ENCODE measurements at regions not wholly inside any gene's neighbourhood (a gene's known extent, or its start where the extent isn't known, plus 50 kb on each side); places are given as distances from the start of the nearest gene placed in this dataset.

GRCh38 chrX:10893976-10894375 lies 217.2 kb upstream of the HCCS start (continued):
- TF ChIP-seq PRDM15 (CRISPR knock-in tag; IDR thresholded peaks at IDR 0.05) (no peak), NFYA (IDR thresholded peaks at IDR 0.05; ENCODE audit: borderline replicate concordance, low read depth, low read length) (no peak), KDM1A (IDR thresholded peaks at IDR 0.05; ENCODE audit: borderline replicate concordance) (no peak)
- TF ChIP-seq, protein P1, sequence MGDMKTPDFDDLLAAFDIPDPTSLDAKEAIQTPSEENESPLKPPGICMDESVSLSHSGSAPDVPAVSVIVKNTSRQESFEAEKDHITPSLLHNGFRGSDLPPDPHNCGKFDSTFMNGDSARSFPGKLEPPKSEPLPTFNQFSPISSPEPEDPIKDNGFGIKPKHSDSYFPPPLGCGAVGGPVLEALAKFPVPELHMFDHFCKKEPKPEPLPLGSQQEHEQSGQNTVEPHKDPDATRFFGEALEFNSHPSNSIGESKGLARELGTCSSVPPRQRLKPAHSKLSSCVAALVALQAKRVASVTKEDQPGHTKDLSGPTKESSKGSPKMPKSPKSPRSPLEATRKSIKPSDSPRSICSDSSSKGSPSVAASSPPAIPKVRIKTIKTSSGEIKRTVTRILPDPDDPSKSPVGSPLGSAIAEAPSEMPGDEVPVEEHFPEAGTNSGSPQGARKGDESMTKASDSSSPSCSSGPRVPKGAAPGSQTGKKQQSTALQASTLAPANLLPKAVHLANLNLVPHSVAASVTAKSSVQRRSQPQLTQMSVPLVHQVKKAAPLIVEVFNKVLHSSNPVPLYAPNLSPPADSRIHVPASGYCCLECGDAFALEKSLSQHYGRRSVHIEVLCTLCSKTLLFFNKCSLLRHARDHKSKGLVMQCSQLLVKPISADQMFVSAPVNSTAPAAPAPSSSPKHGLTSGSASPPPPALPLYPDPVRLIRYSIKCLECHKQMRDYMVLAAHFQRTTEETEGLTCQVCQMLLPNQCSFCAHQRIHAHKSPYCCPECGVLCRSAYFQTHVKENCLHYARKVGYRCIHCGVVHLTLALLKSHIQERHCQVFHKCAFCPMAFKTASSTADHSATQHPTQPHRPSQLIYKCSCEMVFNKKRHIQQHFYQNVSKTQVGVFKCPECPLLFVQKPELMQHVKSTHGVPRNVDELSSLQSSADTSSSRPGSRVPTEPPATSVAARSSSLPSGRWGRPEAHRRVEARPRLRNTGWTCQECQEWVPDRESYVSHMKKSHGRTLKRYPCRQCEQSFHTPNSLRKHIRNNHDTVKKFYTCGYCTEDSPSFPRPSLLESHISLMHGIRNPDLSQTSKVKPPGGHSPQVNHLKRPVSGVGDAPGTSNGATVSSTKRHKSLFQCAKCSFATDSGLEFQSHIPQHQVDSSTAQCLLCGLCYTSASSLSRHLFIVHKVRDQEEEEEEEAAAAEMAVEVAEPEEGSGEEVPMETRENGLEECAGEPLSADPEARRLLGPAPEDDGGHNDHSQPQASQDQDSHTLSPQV (IDR thresholded peaks at IDR 0.05): no peak

- ATAC-seq: no peak
- no peak for FAIRE-seq
- POLR2A ChIA-PET: no interaction called here
- in situ Hi-C loops (cut with MboI) (no loop called here), intact Hi-C loops (cut with micrococcal nuclease; ENCODE audit: unreplicated experiment) (no loop called here)
- H3K36me3 ChIP-seq (ENCODE audit: control insufficient read depth in 2 of 2, insufficient read depth in 2 of 2, low read length in 1 of 2): no peaks in the 10 kb centered on the region
- no peak for DNase-seq (ENCODE audit: low read depth, low spot score)
- H4K20me1 ChIP-seq (ENCODE audit: control insufficient read depth, insufficient read depth): no peaks in the 10 kb centered on the region
- no TSS peak for BruUV-seq (replicated peaks)
- H3K27ac ChIP-seq (ENCODE audit: control insufficient read depth, insufficient read depth): no peak overlapping the region
- H3K4me3 ChIP-seq: no peak overlapping the region
- H3K9ac ChIP-seq (ENCODE audit: control insufficient read depth, insufficient read depth, low read length): no peak overlapping the region
- no peak overlapping the region for H2AFZ ChIP-seq (ENCODE audit: control insufficient read depth, low read depth, low read length)
- no peaks in the 10 kb centered on the region for H3K27me3 ChIP-seq (replicated peaks in 1 of 2; ENCODE audit: control insufficient read depth in 2 of 2, insufficient read depth in 2 of 2, low read length in 1 of 2)
- H3K79me2 ChIP-seq (ENCODE audit: control insufficient read depth, insufficient read depth, low read length): no peaks in the 10 kb centered on the region
- CTCF ChIA-PET: no interaction called here
- RAD21 ChIA-PET (ENCODE audit: unreplicated experiment): no interaction called here
- TF ChIP-seq IRF4 (IDR thresholded peaks at IDR 0.05; ENCODE audit: low read depth, low read length) (no peak), NFXL1 (IDR thresholded peaks at IDR 0.05; ENCODE audit: borderline replicate concordance) (no peak), IKZF2 (IDR thresholded peaks at IDR 0.05) (no peak), ZNF384 (IDR thresholded peaks at IDR 0.05; ENCODE audit: borderline replicate concordance, low read depth, low read length) (no peak), MTA3 (IDR thresholded peaks at IDR 0.05; ENCODE audit: borderline replicate concordance, low read length) (no peak), MAX (IDR thresholded peaks at IDR 0.05; ENCODE audit: low read depth, low read length) (no peak), RAD21 (IDR thresholded peaks at IDR 0.05; ENCODE audit: insufficient read depth, low read depth, low read length) (no peak)
- TF ChIP-seq, protein P2, sequence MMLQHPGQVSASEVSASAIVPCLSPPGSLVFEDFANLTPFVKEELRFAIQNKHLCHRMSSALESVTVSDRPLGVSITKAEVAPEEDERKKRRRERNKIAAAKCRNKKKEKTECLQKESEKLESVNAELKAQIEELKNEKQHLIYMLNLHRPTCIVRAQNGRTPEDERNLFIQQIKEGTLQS (IDR thresholded peaks at IDR 0.05; ENCODE audit: borderline replicate concordance, extremely low read depth, low read depth, low read length): no peak
- TF ChIP-seq, protein P3, sequence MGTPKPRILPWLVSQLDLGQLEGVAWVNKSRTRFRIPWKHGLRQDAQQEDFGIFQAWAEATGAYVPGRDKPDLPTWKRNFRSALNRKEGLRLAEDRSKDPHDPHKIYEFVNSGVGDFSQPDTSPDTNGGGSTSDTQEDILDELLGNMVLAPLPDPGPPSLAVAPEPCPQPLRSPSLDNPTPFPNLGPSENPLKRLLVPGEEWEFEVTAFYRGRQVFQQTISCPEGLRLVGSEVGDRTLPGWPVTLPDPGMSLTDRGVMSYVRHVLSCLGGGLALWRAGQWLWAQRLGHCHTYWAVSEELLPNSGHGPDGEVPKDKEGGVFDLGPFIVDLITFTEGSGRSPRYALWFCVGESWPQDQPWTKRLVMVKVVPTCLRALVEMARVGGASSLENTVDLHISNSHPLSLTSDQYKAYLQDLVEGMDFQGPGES (IDR thresholded peaks at IDR 0.05): no peak
- no peaks in the 10 kb centered on the region for H3K9me3 ChIP-seq (replicated peaks; ENCODE audit: control insufficient read depth, insufficient read depth, low read length)
- SMC1A ChIA-PET (ENCODE audit: uncharacterized antibody, unreplicated experiment): no interaction called here
- WGBS (ENCODE audit: insufficient coverage, insufficient replicate concordance, low lambda C conversion rate, missing lambda C conversion rate): 64% methylated on average over 9 of the region's 9 CpGs
- no peaks in the 10 kb centered on the region for H3K4me1 ChIP-seq (ENCODE audit: control insufficient read depth, insufficient read depth, low read length)
- H3K4me2 ChIP-seq (ENCODE audit: control insufficient read depth, insufficient read depth): no peak overlapping the region
These were observed 213.4 kb upstream of the HCCS start for GRCh38 chrX:10897768-10898167.
